GM12878 (cell line): ENCODE measurements at regions not wholly inside any gene's neighbourhood (a gene's known extent, or its start where the extent isn't known, plus 50 kb on each side); places are given as distances from the start of the nearest gene placed in this dataset.

ENCODE experiments used
- ATAC-seq: fragments of 200-7000 bp; cut with Tn5 transposase; 3 replicates; pipeline ENCODE4 v1.9.1; 2020; ENCODE audit warnings: mild to moderate bottlenecking, moderate library complexity
- BruUV-seq: library from RNA; stranded (reverse); fragments of 400-500 nt; replicated peaks from 2 replicates; lab custom pipeline; 2021; lab: Mats Ljungman, UMichigan
- CTCF ChIA-PET: fragments of 300-600 bp; sonication (Branson Sonifier 250); formaldehyde crosslinking; extraction: SDS; loops from one replicate; lab custom pipeline; 2021; ENCODE audit warnings: inconsistent platforms; lab: Yijun Ruan, JAX
- POLR2A ChIA-PET: fragments of 350-600 bp; formaldehyde crosslinking; extraction: SDS; loops from one replicate; lab custom pipeline; 2021; ENCODE audit warnings: inconsistent platforms; lab: Charles Lee
- RAD21 ChIA-PET: fragments of 300-600 bp; sonication (Branson Sonifier 250); formaldehyde crosslinking; loops from one replicate; lab custom pipeline; 2023; ENCODE audit warnings: antibody characterized with exemption; ENCODE audit not compliant: unreplicated experiment; lab: Charles Lee
- SMC1A ChIA-PET: fragments of 300-600 bp; sonication (Branson Sonifier 250); formaldehyde crosslinking; loops from one replicate; lab custom pipeline; 2023; ENCODE audit not compliant: unreplicated experiment, uncharacterized antibody; lab: Charles Lee
- DNase-seq: peaks from one replicate; pipeline ENCODE4 v3.0.0-alpha.2; 2011; ENCODE audit warnings: low read depth, low spot score
- FAIRE-seq: peaks from 3 replicates; lab custom pipeline; 2011; peaks lifted over from hg19 to GRCh38; lab: Jason Lieb, UNC
- H2AFZ ChIP-seq: 2 replicates; pipeline ENCODE4 v1.6.0; 2011; ENCODE audit warnings: low read depth, low read length, control low read depth; ENCODE audit not compliant: control insufficient read depth
- H3K27ac ChIP-seq: 2 replicates; pipeline ENCODE4 v1.5.1; 2011; ENCODE audit warnings: control low read depth; ENCODE audit not compliant: control insufficient read depth, insufficient read depth
- H3K27me3 ChIP-seq, 2 experiments: replicated peaks in 1 of 2; 2 replicates each; pipeline versions ENCODE4 v1.6.0 to v1.6.1; 2011; ENCODE audit warnings: low read length in 1 of 2; ENCODE audit not compliant: control insufficient read depth in 2 of 2, insufficient read depth in 2 of 2
- H3K36me3 ChIP-seq, 2 experiments: 2 replicates each; pipeline ENCODE4 v1.5.1; 2011; ENCODE audit warnings: low read length in 1 of 2; ENCODE audit not compliant: control insufficient read depth in 2 of 2, insufficient read depth in 2 of 2
- H3K4me1 ChIP-seq: 2 replicates; pipeline ENCODE4 v1.6.1; 2011; ENCODE audit warnings: mild to moderate bottlenecking, low read length, moderate library complexity, mixed read lengths; ENCODE audit not compliant: control insufficient read depth, insufficient read depth
- H3K4me2 ChIP-seq: 2 replicates; pipeline ENCODE4 v1.6.0; 2011; ENCODE audit warnings: control low read depth; ENCODE audit not compliant: control insufficient read depth, insufficient read depth
- H3K4me3 ChIP-seq: fragments of 200-600 bp; sonication (generic); 2 replicates; pipeline ENCODE4 v1.5.1; 2016
- H3K79me2 ChIP-seq: 2 replicates; pipeline ENCODE4 v1.6.0; 2011; ENCODE audit warnings: low read length; ENCODE audit not compliant: control insufficient read depth, insufficient read depth
- H3K9ac ChIP-seq: 2 replicates; pipeline ENCODE4 v1.8.0; 2011; ENCODE audit warnings: low read length, control low read depth, mixed read lengths; ENCODE audit not compliant: control insufficient read depth, insufficient read depth
- H3K9me3 ChIP-seq: replicated peaks from 3 replicates; pipeline ENCODE4 v1.5.1; 2011; ENCODE audit warnings: mild to moderate bottlenecking, low read length; ENCODE audit not compliant: control insufficient read depth, insufficient read depth
- H4K20me1 ChIP-seq: 2 replicates; pipeline ENCODE4 v1.6.0; 2011; ENCODE audit not compliant: control insufficient read depth, insufficient read depth
- ASH2L ChIP-seq: fragments of 300-600, 200-600 bp; sonication (generic); IDR thresholded peaks from 2 replicates; pipeline ENCODE4 v1.6.1; 2017; ENCODE audit warnings: low read depth, mild to moderate bottlenecking, borderline replicate concordance
- BCL3 ChIP-seq: IDR thresholded peaks from 2 replicates; pipeline ENCODE4 v1.6.1; 2011; ENCODE audit warnings: borderline replicate concordance, low read depth, mild to moderate bottlenecking, moderate library complexity, low read length; ENCODE audit not compliant: insufficient read depth, poor library complexity, severe bottlenecking
- CHD1 ChIP-seq: IDR thresholded peaks from 2 replicates; pipeline ENCODE4 v1.6.1; 2012; ENCODE audit warnings: low read depth, low read length, improper control_type of control experiment
- EGR1 ChIP-seq, 2 experiments: IDR thresholded peaks; 1 replicate in 1 of 2; 2 replicates in 1 of 2; pipeline ENCODE4 v1.6.1; 2011 to 2012; ENCODE audit warnings: low read depth in 2 of 2, low read length in 2 of 2, borderline replicate concordance in 1 of 2, mild to moderate bottlenecking in 1 of 2, moderate library complexity in 1 of 2
- ETV6 ChIP-seq, 2 experiments: fragments of 450-650 bp in 1 of 2; IDR thresholded peaks in 1 of 2; conservative IDR thresholded peaks in 1 of 2; 2 replicates each; pipeline ENCODE4 v1.6.1; 2014; ENCODE audit warnings: antibody characterized with exemption in 1 of 2, borderline replicate concordance in 1 of 2, low read depth in 1 of 2, mild to moderate bottlenecking in 1 of 2, moderate library complexity in 1 of 2
- NFIC ChIP-seq: IDR thresholded peaks from 2 replicates; pipeline ENCODE4 v1.6.1; 2012; ENCODE audit warnings: low read depth, mild to moderate bottlenecking, inconsistent platforms, low read length, moderate library complexity
- SRF ChIP-seq, 2 experiments: IDR thresholded peaks; 2 replicates each; pipeline ENCODE4 v1.6.1; 2011; ENCODE audit warnings: low read depth in 2 of 2, low read length in 2 of 2, mild to moderate bottlenecking in 1 of 2, moderate library complexity in 1 of 2
- WGBS: methylation state at CpG from one replicate; pipeline ENCODE4 v1.1.6; 2016; ENCODE audit warnings: low lambda C conversion rate; ENCODE audit not compliant: insufficient replicate concordance, insufficient coverage; ENCODE audit errors: missing lambda C conversion rate; 5-methylcytosine and 5-hydroxymethylcytosine counted together
- in situ Hi-C: fragments of 300-500 bp; cut with MboI; formaldehyde crosslinking; loops from 9 replicates; pipeline ENCODE4 v1.14.3; 2018; ENCODE audit warnings: mixed read lengths
- intact Hi-C: fragments of 100-400 bp; cut with micrococcal nuclease; formaldehyde crosslinking; loops from one replicate; pipeline ENCODE4 v1.14.2; 2022; ENCODE audit not compliant: unreplicated experiment

GRCh38 chr5:96522635-96523355, 89.7 kb upstream of the PCSK1 start:
- H3K27me3 ChIP-seq, result no peaks in the 10 kb centered on the region; a peak in 1 of 4 replicates
- ChIA-PET RAD21 (no interaction called here), CTCF (interaction anchor here (1.0 kb wide), 1 partner anchor 79 kb away, joined by 3 read pairs; no protein-coding TSS in a partner anchor), POLR2A (no interaction called here), SMC1A (no interaction called here)
- DNase-seq, result no peak
- no TSS peak for BruUV-seq
- no peak overlapping the region for H3K4me3 ChIP-seq
- H4K20me1 ChIP-seq, result no peaks in the 10 kb centered on the region
- no peak overlapping the region for H2AFZ ChIP-seq
- in situ Hi-C loops, result no loop called here
- intact Hi-C loops, result no loop called here
- no peaks in the 10 kb centered on the region for H3K4me1 ChIP-seq
- H3K9ac ChIP-seq, result no peak overlapping the region
- H3K9me3 ChIP-seq, result no peaks in the 10 kb centered on the region
- TF ChIP-seq EGR1 (IDR thresholded peaks at IDR 0.05; ENCODE audit: borderline replicate concordance in 1 of 2, low read depth in 2 of 2, low read length in 2 of 2) (no peak), NFIC (no peak), SRF (IDR thresholded peaks at IDR 0.05; ENCODE audit: low read depth in 2 of 2, low read length in 2 of 2) (no peak), ETV6 (conservative IDR thresholded peaks at IDR 0.05 in 1 of 2, IDR thresholded peaks at IDR 0.05 in 1 of 2; ENCODE audit: borderline replicate concordance in 1 of 2, low read depth in 1 of 2) (no peak), ASH2L (no peak), CHD1 (no peak), BCL3 (no peak)
- H3K79me2 ChIP-seq, result no peaks in the 10 kb centered on the region
- no peak for ATAC-seq
- 19% methylated on average over 7 of the region's 7 CpGs for WGBS
- no peak overlapping the region for H3K27ac ChIP-seq
- H3K36me3 ChIP-seq, result no peaks in the 10 kb centered on the region
- FAIRE-seq, result no peak
- no peak overlapping the region for H3K4me2 ChIP-seq
